ENCODE measurements at regions not wholly inside any gene's neighbourhood (a gene's known extent, or its start where the extent isn't known, plus 50 kb on each side); places are given as distances from the start of the nearest gene placed in this dataset.

GRCh38 chr6:112874881-112875280, 527.8 kb downstream of the RFPL4B start:
- TF ChIP-seq CTCF (IDR thresholded peaks at IDR 0.05; ENCODE audit: low read depth, low read length) (no peak), POLR2A (IDR thresholded peaks at IDR 0.05; ENCODE audit: extremely low read depth, insufficient read length) (no peak)

All from NB4 (cell line).